ENCODE measurements at regions not wholly inside any gene's neighbourhood (a gene's known extent, or its start where the extent isn't known, plus 50 kb on each side); places are given as distances from the start of the nearest gene placed in this dataset.

GRCh38 chr4:98754736-98755135, 96.3 kb upstream of the TSPAN5 start:
- H3K36me3 ChIP-seq (replicated peaks; ENCODE audit: insufficient read depth, low read depth) = no peaks in the 10 kb centered on the region
- no peak overlapping the region for H2AFZ ChIP-seq
- H3K4me2 ChIP-seq = no peak overlapping the region
- H3K79me2 ChIP-seq = no peaks in the 10 kb centered on the region
- TF ChIP-seq, protein P1, sequence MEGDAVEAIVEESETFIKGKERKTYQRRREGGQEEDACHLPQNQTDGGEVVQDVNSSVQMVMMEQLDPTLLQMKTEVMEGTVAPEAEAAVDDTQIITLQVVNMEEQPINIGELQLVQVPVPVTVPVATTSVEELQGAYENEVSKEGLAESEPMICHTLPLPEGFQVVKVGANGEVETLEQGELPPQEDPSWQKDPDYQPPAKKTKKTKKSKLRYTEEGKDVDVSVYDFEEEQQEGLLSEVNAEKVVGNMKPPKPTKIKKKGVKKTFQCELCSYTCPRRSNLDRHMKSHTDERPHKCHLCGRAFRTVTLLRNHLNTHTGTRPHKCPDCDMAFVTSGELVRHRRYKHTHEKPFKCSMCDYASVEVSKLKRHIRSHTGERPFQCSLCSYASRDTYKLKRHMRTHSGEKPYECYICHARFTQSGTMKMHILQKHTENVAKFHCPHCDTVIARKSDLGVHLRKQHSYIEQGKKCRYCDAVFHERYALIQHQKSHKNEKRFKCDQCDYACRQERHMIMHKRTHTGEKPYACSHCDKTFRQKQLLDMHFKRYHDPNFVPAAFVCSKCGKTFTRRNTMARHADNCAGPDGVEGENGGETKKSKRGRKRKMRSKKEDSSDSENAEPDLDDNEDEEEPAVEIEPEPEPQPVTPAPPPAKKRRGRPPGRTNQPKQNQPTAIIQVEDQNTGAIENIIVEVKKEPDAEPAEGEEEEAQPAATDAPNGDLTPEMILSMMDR (IDR thresholded peaks at IDR 0.05; ENCODE audit: poor library complexity) = no peak
- no peak for TF ChIP-seq EZH2 (IDR thresholded peaks at IDR 0.05; ENCODE audit: borderline replicate concordance)
- no peak for TF ChIP-seq EZH2phosphoT487 (IDR thresholded peaks at IDR 0.05; ENCODE audit: low read depth, severe bottlenecking, unreplicated experiment)
- no peaks in the 10 kb centered on the region for H3K27me3 ChIP-seq
- H3K9me2 ChIP-seq (replicated peaks; ENCODE audit: insufficient read depth) = no peaks in the 10 kb centered on the region
- DNase-seq (ENCODE audit: low spot score) = no peak
- H3K27ac ChIP-seq = no peak overlapping the region
- 93% methylated on average over 1 of the region's 1 CpG for WGBS (ENCODE audit: low lambda C conversion rate, missing lambda C conversion rate)
- H3K9me3 ChIP-seq (ENCODE audit: low read depth) = no peaks in the 10 kb centered on the region
- H3K4me3 ChIP-seq = no peak overlapping the region
- H3K4me1 ChIP-seq (ENCODE audit: insufficient read depth) = no peaks in the 10 kb centered on the region
- H4K20me1 ChIP-seq (ENCODE audit: insufficient read depth, poor library complexity, severe bottlenecking) = no peaks in the 10 kb centered on the region

DNA sequence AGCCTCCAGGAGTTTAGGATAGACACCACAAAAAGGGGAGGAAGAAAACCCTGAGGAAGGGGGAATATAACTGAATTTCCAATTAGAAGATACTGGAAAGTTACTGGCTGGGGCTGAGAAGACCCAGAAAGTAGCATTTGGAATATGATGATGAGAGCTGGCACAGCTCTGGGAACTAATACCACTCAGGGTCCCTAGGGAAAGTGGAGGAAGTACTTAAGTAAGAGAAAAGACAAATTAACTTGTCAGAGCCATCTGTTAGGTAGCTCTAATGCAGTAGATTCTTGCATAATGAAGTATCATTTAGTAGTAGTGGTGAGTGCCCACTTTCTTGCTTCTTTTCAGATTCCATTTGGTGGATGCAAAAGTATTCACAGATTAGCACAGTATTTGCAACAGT, 90.8 kb upstream of the TSPAN5 start:
- Histone ChIP-seq H3K9me3 (ENCODE audit: low read depth) (no peaks in the 10 kb centered on the region), H2AFZ (no peak overlapping the region), H3K9me2 (replicated peaks; ENCODE audit: insufficient read depth) (no peaks in the 10 kb centered on the region), H3K4me1 (ENCODE audit: insufficient read depth) (no peaks in the 10 kb centered on the region), H3K4me2 (no peak overlapping the region), H3K27me3 (no peaks in the 10 kb centered on the region), H3K27ac (no peak overlapping the region), H3K36me3 (replicated peaks; ENCODE audit: insufficient read depth, low read depth) (no peaks in the 10 kb centered on the region), H4K20me1 (ENCODE audit: insufficient read depth, poor library complexity, severe bottlenecking) (no peaks in the 10 kb centered on the region), H3K79me2 (no peaks in the 10 kb centered on the region), H3K4me3 (no peak overlapping the region)
- no peak for DNase-seq (ENCODE audit: low spot score)
- TF ChIP-seq EZH2 (IDR thresholded peaks at IDR 0.05; ENCODE audit: borderline replicate concordance) (no peak), EZH2phosphoT487 (IDR thresholded peaks at IDR 0.05; ENCODE audit: low read depth, severe bottlenecking, unreplicated experiment) (no peak)
- TF ChIP-seq, protein P1 (IDR thresholded peaks at IDR 0.05; ENCODE audit: poor library complexity) = no peak

DNA sequence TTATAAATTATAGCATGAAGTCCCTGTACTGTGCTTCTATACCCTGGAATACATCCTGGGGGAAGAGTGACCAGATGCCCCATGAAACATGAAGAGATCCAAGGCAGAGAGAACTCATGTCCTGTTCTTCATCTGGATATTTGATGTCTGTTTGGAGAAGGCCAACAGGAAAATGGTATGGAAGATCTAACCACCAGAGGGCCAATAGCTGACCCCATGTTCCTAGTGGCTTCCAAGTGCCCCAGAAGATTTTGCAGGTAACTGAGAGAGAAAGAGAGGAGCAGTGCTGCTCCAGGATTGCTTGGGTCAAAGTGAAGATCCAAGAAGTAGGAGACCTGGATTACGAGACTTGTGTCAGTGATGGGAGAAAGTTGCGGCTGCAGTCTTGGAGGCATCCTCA, 90.2 kb upstream of the TSPAN5 start:
- H3K4me2 ChIP-seq = no peak overlapping the region
- 89% methylated on average over 2 of the region's 2 CpGs for WGBS (ENCODE audit: low lambda C conversion rate, missing lambda C conversion rate)
- TF ChIP-seq, protein P1 (IDR thresholded peaks at IDR 0.05; ENCODE audit: poor library complexity) = no peak
- TF ChIP-seq EZH2phosphoT487 (IDR thresholded peaks at IDR 0.05; ENCODE audit: low read depth, severe bottlenecking, unreplicated experiment) (no peak), EZH2 (IDR thresholded peaks at IDR 0.05; ENCODE audit: borderline replicate concordance) (no peak)

More for the DNA sequence above, 90.2 kb upstream of the TSPAN5 start:
- Histone ChIP-seq H3K9me2 (replicated peaks; ENCODE audit: insufficient read depth) (no peaks in the 10 kb centered on the region), H3K4me3 (no peak overlapping the region), H3K4me1 (ENCODE audit: insufficient read depth) (no peaks in the 10 kb centered on the region), H3K9me3 (ENCODE audit: low read depth) (no peaks in the 10 kb centered on the region), H2AFZ (no peak overlapping the region), H3K79me2 (no peaks in the 10 kb centered on the region), H3K27me3 (no peaks in the 10 kb centered on the region), H3K27ac (no peak overlapping the region), H3K36me3 (replicated peaks; ENCODE audit: insufficient read depth, low read depth) (no peaks in the 10 kb centered on the region), H4K20me1 (ENCODE audit: insufficient read depth, poor library complexity, severe bottlenecking) (no peaks in the 10 kb centered on the region)
- no peak for DNase-seq (ENCODE audit: low spot score)

All from hepatocyte (in vitro differentiated cells).